Activated T-helper 17 cell treated with anti-CD3 and anti-CD28 coated beads, Interleukin-2, amount 50 U/mL, for 72 hours (primary cell): ENCODE measurements at regions not wholly inside any gene's neighbourhood (a gene's known extent, or its start where the extent isn't known, plus 50 kb on each side); places are given as distances from the start of the nearest gene placed in this dataset.
"Not testable (repeated sequence)": the region's sequence is repeated elsewhere in the genome, so short reads cannot be mapped to it uniquely, and the experiment has no call there.

Source experiments
- ATAC-seq: fragments of 150-1000 bp; cut with Tn5 transposase; replicated peaks from 2 replicates; pipeline ENCODE4 v1.10.0; 2021; ENCODE audit warnings: mild to moderate bottlenecking, moderate library complexity
- H3K27ac Mint-ChIP-seq: one replicate; pipeline ENCODE4 v1.8.0; 2022; ENCODE audit warnings: mixed read lengths
- H3K27me3 Mint-ChIP-seq: one replicate; pipeline ENCODE4 v1.8.0; 2022; ENCODE audit warnings: mixed read lengths
- H3K36me3 Mint-ChIP-seq: one replicate; pipeline ENCODE4 v1.8.0; 2022; ENCODE audit warnings: low read depth, mild to moderate bottlenecking, mixed read lengths
- H3K4me1 Mint-ChIP-seq: one replicate; pipeline ENCODE4 v1.8.0; 2022; ENCODE audit warnings: mixed read lengths
- H3K4me3 Mint-ChIP-seq: one replicate; pipeline ENCODE4 v1.8.0; 2022; ENCODE audit warnings: mild to moderate bottlenecking, mixed read lengths
- H3K9me3 Mint-ChIP-seq: one replicate; pipeline ENCODE4 v1.8.0; 2022; ENCODE audit warnings: mixed read lengths

- Mint-ChIP-seq H3K27ac (no peak overlapping the region), H3K4me1 (no peaks in the 10 kb centered on the region), H3K36me3 (no peaks in the 10 kb centered on the region), H3K27me3 (peaks cover 20% of the 10 kb centered on the region), H3K4me3 (no peak overlapping the region), H3K9me3 (peaks cover 4% of the 10 kb centered on the region)
- ATAC-seq, result no peak
These were observed 200.2 kb upstream of the MYL2 start for GRCh38 chr12:111120578-111120977.

DNA sequence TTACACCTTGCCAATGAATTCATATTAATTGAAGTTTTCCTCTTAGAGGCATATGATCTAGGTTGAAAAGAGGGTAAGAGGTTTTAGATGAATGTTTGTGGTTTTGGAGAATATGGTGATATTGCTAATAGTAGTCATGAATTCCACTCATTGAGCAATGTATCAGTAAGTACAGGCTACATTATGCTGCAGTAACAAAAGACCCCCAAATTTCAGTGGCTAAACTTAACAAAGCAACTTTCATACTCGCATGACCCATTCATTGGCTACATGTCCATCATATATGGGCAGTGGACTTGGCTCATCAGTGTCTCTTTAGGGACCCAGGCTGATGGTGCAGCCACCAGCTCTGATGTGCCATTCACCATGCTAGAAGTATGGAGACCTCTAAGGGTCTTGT lies 196.6 kb upstream of the MYL2 start:
- no peak overlapping the region for H3K27ac Mint-ChIP-seq
- H3K4me1 Mint-ChIP-seq, result no peaks in the 10 kb centered on the region
- no peaks in the 10 kb centered on the region for H3K36me3 Mint-ChIP-seq
- no peak for ATAC-seq
- peaks cover 4% of the 10 kb centered on the region for H3K9me3 Mint-ChIP-seq
- H3K4me3 Mint-ChIP-seq, result no peak overlapping the region
- H3K27me3 Mint-ChIP-seq, result peaks cover 22% of the 10 kb centered on the region

DNA sequence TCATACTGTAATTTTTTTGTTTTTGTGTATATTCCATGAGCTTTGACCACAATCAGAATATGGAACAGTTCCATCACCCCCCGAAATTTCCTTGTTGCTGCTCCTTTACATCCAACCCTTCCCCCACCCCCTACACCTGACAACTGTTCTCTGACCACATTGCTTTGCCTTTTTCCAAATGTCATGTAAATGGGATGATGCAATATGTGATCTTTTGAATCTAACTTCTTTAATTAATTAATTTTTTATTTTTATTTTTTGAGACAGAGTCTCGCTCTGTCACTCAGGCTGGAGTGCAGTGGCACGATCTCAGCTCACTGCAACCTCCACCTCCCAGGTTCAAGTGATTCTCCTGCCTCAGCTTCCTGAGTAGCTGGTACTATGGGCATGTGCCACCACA lies 192.9 kb upstream of the MYL2 start:
- not testable (repeated sequence) for H3K4me3 Mint-ChIP-seq, ATAC-seq, H3K9me3 Mint-ChIP-seq, H3K4me1 Mint-ChIP-seq, H3K36me3 Mint-ChIP-seq, H3K27ac Mint-ChIP-seq
- peaks cover 11% of the 10 kb centered on the region for H3K27me3 Mint-ChIP-seq

GRCh38 chr12:111112311-111113098 lies 192.1 kb upstream of the MYL2 start:
- H3K4me1 Mint-ChIP-seq, result no peaks in the 10 kb centered on the region
- no peaks in the 10 kb centered on the region for H3K36me3 Mint-ChIP-seq
- no peak overlapping the region for H3K27ac Mint-ChIP-seq
- no peak for ATAC-seq
- H3K27me3 Mint-ChIP-seq, result peaks cover 11% of the 10 kb centered on the region
- no peak overlapping the region for H3K4me3 Mint-ChIP-seq
- H3K9me3 Mint-ChIP-seq, result peaks cover 4% of the 10 kb centered on the region

DNA sequence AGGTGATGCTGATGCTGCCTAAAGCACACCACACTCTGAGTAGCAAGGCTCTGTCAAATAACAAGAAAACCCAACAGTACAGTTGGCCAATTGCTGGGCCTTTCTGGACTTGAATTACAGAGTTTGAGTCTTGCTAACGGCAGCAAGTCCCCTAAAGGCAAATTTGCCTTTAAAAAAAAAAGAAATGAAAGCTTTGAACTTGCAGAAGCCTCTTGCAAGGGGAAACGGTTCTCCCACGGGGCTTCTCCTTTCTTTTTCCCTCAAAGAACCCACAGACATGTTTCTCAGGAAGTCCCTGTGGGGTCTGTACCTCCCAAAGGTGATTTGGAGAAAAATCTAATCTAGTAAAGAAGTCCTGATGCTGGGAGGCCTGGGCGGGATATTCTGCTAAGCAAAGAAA lies 191.3 kb upstream of the MYL2 start:
- H3K4me1 Mint-ChIP-seq, result no peaks in the 10 kb centered on the region

GRCh38 chr12:111110556-111110955 lies 190.2 kb upstream of the MYL2 start:
- H3K27me3 Mint-ChIP-seq, result peaks cover 8% of the 10 kb centered on the region
- ATAC-seq, result no peak
- H3K9me3 Mint-ChIP-seq, result no peaks in the 10 kb centered on the region
- H3K4me3 Mint-ChIP-seq, result no peak overlapping the region
- no peaks in the 10 kb centered on the region for H3K4me1 Mint-ChIP-seq
- H3K36me3 Mint-ChIP-seq, result no peaks in the 10 kb centered on the region
- H3K27ac Mint-ChIP-seq, result no peak overlapping the region

More for the DNA sequence above, 191.3 kb upstream of the MYL2 start:
- no peak for ATAC-seq
- Mint-ChIP-seq H3K27ac (no peak overlapping the region), H3K36me3 (no peaks in the 10 kb centered on the region), H3K27me3 (peaks cover 11% of the 10 kb centered on the region), H3K4me3 (no peak overlapping the region), H3K9me3 (no peaks in the 10 kb centered on the region)

GRCh38 chr12:111108726-111109125 lies 188.3 kb upstream of the MYL2 start:
- Mint-ChIP-seq H3K27me3 (peaks cover 4% of the 10 kb centered on the region), H3K36me3 (no peaks in the 10 kb centered on the region), H3K4me1 (no peaks in the 10 kb centered on the region), H3K4me3 (no peak overlapping the region), H3K9me3 (no peaks in the 10 kb centered on the region), H3K27ac (no peak overlapping the region)
- ATAC-seq, result no peak

GRCh38 chr12:111107392-111108178 lies 187.2 kb upstream of the MYL2 start:
- no peak overlapping the region for H3K27ac Mint-ChIP-seq
- no peaks in the 10 kb centered on the region for H3K4me1 Mint-ChIP-seq
- ATAC-seq, result no peak
- no peaks in the 10 kb centered on the region for H3K9me3 Mint-ChIP-seq
- H3K4me3 Mint-ChIP-seq, result no peak overlapping the region
- no peaks in the 10 kb centered on the region for H3K36me3 Mint-ChIP-seq
- peaks cover 4% of the 10 kb centered on the region for H3K27me3 Mint-ChIP-seq

- no peak for ATAC-seq
- no peak overlapping the region for H3K27ac Mint-ChIP-seq
- no peak overlapping the region for H3K4me3 Mint-ChIP-seq
- H3K36me3 Mint-ChIP-seq, result no peaks in the 10 kb centered on the region
- H3K9me3 Mint-ChIP-seq, result no peaks in the 10 kb centered on the region
- H3K27me3 Mint-ChIP-seq, result peaks cover 5% of the 10 kb centered on the region
- H3K4me1 Mint-ChIP-seq, result no peaks in the 10 kb centered on the region
These were observed 184.9 kb upstream of the MYL2 start for GRCh38 chr12:111105294-111105693.

- Mint-ChIP-seq H3K27me3 (peaks cover 7% of the 10 kb centered on the region), H3K4me1 (no peaks in the 10 kb centered on the region), H3K9me3 (no peaks in the 10 kb centered on the region), H3K27ac (no peak overlapping the region), H3K4me3 (no peak overlapping the region), H3K36me3 (no peaks in the 10 kb centered on the region)
- no peak for ATAC-seq
These were observed 183.2 kb upstream of the MYL2 start for GRCh38 chr12:111103583-111103982.

DNA sequence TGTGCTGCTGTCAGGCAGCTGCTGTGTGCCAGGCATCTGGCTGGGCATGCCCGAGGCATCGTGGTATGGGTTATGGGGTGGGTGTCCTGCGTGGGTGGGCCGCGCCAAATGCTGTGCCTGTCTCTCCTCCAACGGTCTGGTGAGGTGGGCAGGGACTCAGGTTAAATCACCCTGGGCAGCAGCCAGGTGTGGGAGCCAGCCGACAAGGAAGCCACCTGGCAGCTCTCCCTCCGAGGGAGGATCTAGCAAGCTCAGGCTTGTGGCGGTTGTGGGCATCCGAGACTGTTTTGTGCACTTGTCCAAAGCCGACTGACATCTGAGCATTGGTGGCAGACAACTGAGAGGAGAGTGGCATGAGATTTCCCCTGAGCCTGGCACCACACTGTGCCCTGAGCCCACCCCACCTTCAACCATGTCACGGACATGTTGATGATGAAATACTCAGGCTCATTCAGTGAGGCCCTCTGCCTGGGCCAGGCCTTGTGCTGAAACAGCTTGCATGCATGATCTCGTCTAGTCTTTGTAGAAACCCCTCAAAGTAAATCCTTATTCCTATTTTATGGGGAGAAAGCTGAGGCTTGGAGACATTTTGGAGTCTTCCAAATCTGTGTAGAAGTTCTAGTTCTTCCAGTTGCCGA lies 181.8 kb upstream of the MYL2 start:
- ATAC-seq, result no peak
- no peaks in the 10 kb centered on the region for H3K9me3 Mint-ChIP-seq
- no peak overlapping the region for H3K4me3 Mint-ChIP-seq
- no peak overlapping the region for H3K27ac Mint-ChIP-seq
- H3K27me3 Mint-ChIP-seq, result peaks cover 7% of the 10 kb centered on the region
- H3K4me1 Mint-ChIP-seq, result no peaks in the 10 kb centered on the region
- no peaks in the 10 kb centered on the region for H3K36me3 Mint-ChIP-seq

GRCh38 chr12:111101003-111101402 lies 180.6 kb upstream of the MYL2 start:
- ATAC-seq, result no peak
- Mint-ChIP-seq H3K27ac (no peak overlapping the region), H3K4me3 (no peak overlapping the region), H3K27me3 (peaks cover 7% of the 10 kb centered on the region), H3K9me3 (no peaks in the 10 kb centered on the region), H3K36me3 (no peaks in the 10 kb centered on the region), H3K4me1 (no peaks in the 10 kb centered on the region)

- Mint-ChIP-seq H3K4me3 (no peak overlapping the region), H3K27ac (no peak overlapping the region), H3K36me3 (no peaks in the 10 kb centered on the region), H3K9me3 (no peaks in the 10 kb centered on the region), H3K27me3 (peaks cover 7% of the 10 kb centered on the region), H3K4me1 (no peaks in the 10 kb centered on the region)
- no peak for ATAC-seq
These were observed 180.2 kb upstream of the MYL2 start for GRCh38 chr12:111100554-111100953.

DNA sequence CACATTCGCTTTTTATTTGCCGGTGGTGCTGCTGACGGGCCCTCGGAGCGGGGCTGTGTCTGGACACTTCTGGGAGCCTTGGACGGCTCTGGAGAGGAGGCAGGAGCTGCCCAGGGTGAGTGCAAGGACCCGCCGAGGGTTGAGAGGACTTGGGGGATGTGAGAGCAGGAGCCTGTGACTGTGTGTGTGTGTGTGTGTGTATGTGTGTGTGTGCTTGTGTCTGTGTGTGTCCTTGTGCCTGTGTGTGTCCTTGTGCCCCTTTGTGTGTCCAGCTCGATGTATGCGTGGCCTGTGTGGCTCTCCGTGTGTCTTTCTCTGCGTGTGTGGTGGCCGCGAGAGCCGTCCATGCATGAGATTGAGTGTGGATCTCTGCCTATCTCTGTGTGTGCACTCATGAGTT lies 179.6 kb upstream of the MYL2 start:
- no peaks in the 10 kb centered on the region for H3K4me1 Mint-ChIP-seq
- peaks cover 7% of the 10 kb centered on the region for H3K27me3 Mint-ChIP-seq
- ATAC-seq, result no peak
- H3K27ac Mint-ChIP-seq, result no peak overlapping the region
- no peaks in the 10 kb centered on the region for H3K36me3 Mint-ChIP-seq
- no peak overlapping the region for H3K4me3 Mint-ChIP-seq
- H3K9me3 Mint-ChIP-seq, result no peaks in the 10 kb centered on the region

DNA sequence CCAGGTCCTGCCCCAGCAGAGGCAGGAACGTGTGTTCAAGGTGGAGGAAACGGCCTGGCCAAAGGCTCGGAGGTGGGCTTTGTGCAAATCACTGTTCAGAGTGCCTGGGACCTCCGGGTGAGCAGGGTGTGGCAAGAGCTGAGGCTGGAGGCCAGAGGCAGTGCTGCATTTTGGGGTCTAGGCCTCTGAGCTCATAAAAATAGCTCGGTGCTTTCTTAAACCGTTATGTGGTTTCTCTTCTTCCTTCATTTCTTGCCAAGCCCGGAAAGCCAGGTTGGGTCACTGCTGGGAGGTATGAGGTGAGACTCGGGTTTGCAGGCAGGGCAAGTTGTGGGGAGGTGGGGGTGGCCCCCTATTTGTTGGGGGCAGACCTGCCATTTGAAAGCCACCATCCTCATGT lies 178.8 kb upstream of the MYL2 start:
- no peak overlapping the region for H3K4me3 Mint-ChIP-seq
- no peaks in the 10 kb centered on the region for H3K9me3 Mint-ChIP-seq
- H3K36me3 Mint-ChIP-seq, result no peaks in the 10 kb centered on the region
- no peak for ATAC-seq
- H3K4me1 Mint-ChIP-seq, result no peaks in the 10 kb centered on the region
- H3K27ac Mint-ChIP-seq, result peak overlapping the region; percentile 41
- H3K27me3 Mint-ChIP-seq, result peaks cover 7% of the 10 kb centered on the region
